GM19395 (cell line): ENCODE measurements at regions not wholly inside any gene's neighbourhood (a gene's known extent, or its start where the extent isn't known, plus 50 kb on each side); places are given as distances from the start of the nearest gene placed in this dataset.
"Not testable (repeated sequence)": the region's sequence is repeated elsewhere in the genome, so short reads cannot be mapped to it uniquely, and the experiment has no call there.

ENCODE experiments used
- ATAC-seq: cut with Tn5 transposase; IDR thresholded peaks from one replicate; pipeline ENCODE4 v1.9.1; 2021; ENCODE audit warnings: mild to moderate bottlenecking, moderate library complexity; ENCODE audit not compliant: unreplicated experiment

GRCh38 chrX:84611843-84612636 is 109.8 kb upstream of the HDX start:
- ATAC-seq: no peak

GRCh38 chrX:84634201-84634782 is 132.0 kb upstream of the HDX start:
- ATAC-seq: no peak

- ATAC-seq: no peak
Measured at GRCh38 chrX:84666086-84666485, 163.8 kb upstream of the HDX start.

- no peak for ATAC-seq
Measured at GRCh38 chrX:84690228-84690627, 188.0 kb upstream of the HDX start.

GRCh38 chrX:84709987-84710386 is 207.7 kb upstream of the HDX start:
- ATAC-seq: no peak

GRCh38 chrX:84710611-84711010 is 208.4 kb upstream of the HDX start:
- ATAC-seq: no peak

- no peak for ATAC-seq
Measured at GRCh38 chrX:84712621-84713020, 210.4 kb upstream of the HDX start.

GRCh38 chrX:84715315-84715714 is 213.1 kb upstream of the HDX start:
- no peak for ATAC-seq

GRCh38 chrX:84717343-84717742 is 215.1 kb upstream of the HDX start:
- ATAC-seq: no peak

GRCh38 chrX:84721416-84721815 is 219.2 kb upstream of the HDX start:
- ATAC-seq: no peak

GRCh38 chrX:84724576-84724975 is 222.3 kb upstream of the HDX start:
- ATAC-seq: no peak

- no peak for ATAC-seq
Measured at GRCh38 chrX:84729408-84729807, 227.2 kb upstream of the HDX start.

- ATAC-seq: peak; percentile 100
Measured at GRCh38 chrX:84729809-84730208, 227.6 kb upstream of the HDX start.

- no peak for ATAC-seq
Measured at GRCh38 chrX:84735025-84735424, 232.8 kb upstream of the HDX start.

- ATAC-seq: no peak
Measured at GRCh38 chrX:84737471-84737871, 235.2 kb upstream of the HDX start.

GRCh38 chrX:84747516-84747915 is 245.3 kb upstream of the HDX start:
- no peak for ATAC-seq

GRCh38 chrX:84748965-84749656 is 246.9 kb upstream of the HDX start:
- ATAC-seq: no peak

GRCh38 chrX:84760560-84760959 is 243.1 kb upstream of the APOOL start:
- ATAC-seq: no peak

GRCh38 chrX:84796321-84796720 is 207.4 kb upstream of the APOOL start:
- ATAC-seq: no peak

- no peak for ATAC-seq
Measured at GRCh38 chrX:84830836-84831235, 172.8 kb upstream of the APOOL start.

GRCh38 chrX:84846541-84846940 is 157.1 kb upstream of the APOOL start:
- ATAC-seq: not testable (repeated sequence)

GRCh38 chrX:84851183-84851582 is 152.5 kb upstream of the APOOL start:
- ATAC-seq: not testable (repeated sequence)
